ENCODE measurements at regions not wholly inside any gene's neighbourhood (a gene's known extent, or its start where the extent isn't known, plus 50 kb on each side); places are given as distances from the start of the nearest gene placed in this dataset.

- no peak for TF ChIP-seq CTCF (conservative IDR thresholded peaks at IDR 0.05)
- H3K27me3 Mint-ChIP-seq (ENCODE audit: low read depth): no peaks in the 10 kb centered on the region
- no peak overlapping the region for H3K27ac Mint-ChIP-seq (ENCODE audit: unreplicated experiment)
- no peaks in the 10 kb centered on the region for H3K9me3 Mint-ChIP-seq
- H3K4me1 Mint-ChIP-seq: peaks cover 64% of the 10 kb centered on the region
- no peak overlapping the region for H3K4me3 Mint-ChIP-seq
- no peaks in the 10 kb centered on the region for H3K36me3 Mint-ChIP-seq (ENCODE audit: low read depth)
- DNase-seq (ENCODE audit: low read depth, low spot score): no peak
These were observed 123.4 kb upstream of the IRF2BP2 start for GRCh38 chr1:234733427-234733826.

- no peak overlapping the region for H3K27ac Mint-ChIP-seq (ENCODE audit: unreplicated experiment)
- TF ChIP-seq CTCF (conservative IDR thresholded peaks at IDR 0.05): no peak
- no peaks in the 10 kb centered on the region for H3K36me3 Mint-ChIP-seq (ENCODE audit: low read depth)
- DNase-seq (ENCODE audit: low read depth, low spot score): no peak
- no peak overlapping the region for H3K4me3 Mint-ChIP-seq
- peaks cover 63% of the 10 kb centered on the region for H3K4me1 Mint-ChIP-seq
- H3K9me3 Mint-ChIP-seq: no peaks in the 10 kb centered on the region
- no peaks in the 10 kb centered on the region for H3K27me3 Mint-ChIP-seq (ENCODE audit: low read depth)
These were observed 122.9 kb upstream of the IRF2BP2 start for GRCh38 chr1:234732671-234733390.

- peaks cover 65% of the 10 kb centered on the region for H3K4me1 Mint-ChIP-seq
- no peaks in the 10 kb centered on the region for H3K9me3 Mint-ChIP-seq
- H3K27ac Mint-ChIP-seq (ENCODE audit: unreplicated experiment): no peak overlapping the region
- H3K4me3 Mint-ChIP-seq: no peak overlapping the region
- no peak for TF ChIP-seq CTCF (conservative IDR thresholded peaks at IDR 0.05)
- DNase-seq (ENCODE audit: low read depth, low spot score): no peak
- H3K27me3 Mint-ChIP-seq (ENCODE audit: low read depth): no peaks in the 10 kb centered on the region
- H3K36me3 Mint-ChIP-seq (ENCODE audit: low read depth): no peaks in the 10 kb centered on the region
These were observed 122.3 kb upstream of the IRF2BP2 start for GRCh38 chr1:234732260-234732659.

GRCh38 chr1:234731569-234732085, 121.6 kb upstream of the IRF2BP2 start:
- Mint-ChIP-seq H3K36me3 (ENCODE audit: low read depth) (no peaks in the 10 kb centered on the region), H3K4me1 (peaks cover 68% of the 10 kb centered on the region), H3K4me3 (no peak overlapping the region), H3K27ac (ENCODE audit: unreplicated experiment) (peak overlapping the region; percentile 35), H3K9me3 (no peaks in the 10 kb centered on the region), H3K27me3 (ENCODE audit: low read depth) (no peaks in the 10 kb centered on the region)
- no peak for DNase-seq (ENCODE audit: low read depth, low spot score)
- no peak for TF ChIP-seq CTCF (conservative IDR thresholded peaks at IDR 0.05)

GRCh38 chr1:234730770-234731568, 121.0 kb upstream of the IRF2BP2 start:
- no peaks in the 10 kb centered on the region for H3K27me3 Mint-ChIP-seq (ENCODE audit: low read depth)
- H3K36me3 Mint-ChIP-seq (ENCODE audit: low read depth): no peaks in the 10 kb centered on the region
- H3K27ac Mint-ChIP-seq (ENCODE audit: unreplicated experiment): peak overlapping the region; percentile 35
- H3K9me3 Mint-ChIP-seq: no peaks in the 10 kb centered on the region
- no peak for DNase-seq (ENCODE audit: low read depth, low spot score)
- H3K4me1 Mint-ChIP-seq: peaks cover 69% of the 10 kb centered on the region
- no peak for TF ChIP-seq CTCF (conservative IDR thresholded peaks at IDR 0.05)
- H3K4me3 Mint-ChIP-seq: no peak overlapping the region

Measured in neural crest cell (in vitro differentiated cells).